Activated CD4-positive, CD25-positive, alpha-beta regulatory T cell treated with anti-CD3 and anti-CD28 coated beads, Interleukin-2, amount 50 U/mL, for 24 hours (primary cell): ENCODE measurements at regions not wholly inside any gene's neighbourhood (a gene's known extent, or its start where the extent isn't known, plus 50 kb on each side); places are given as distances from the start of the nearest gene placed in this dataset.

Source experiments
- ATAC-seq, 2 donors: fragments of 150-1000 bp; cut with Tn5 transposase; one replicate each; pipeline ENCODE4 v1.10.0; 2021; ENCODE audit warnings: mild to moderate bottlenecking in 1 of 2, moderate library complexity in 1 of 2

- no peak for ATAC-seq
These were observed 53.8 kb downstream of the ADM start for GRCh38 chr11:10358696-10359095.

GRCh38 chr11:10359171-10359570 is 54.3 kb downstream of the ADM start:
- ATAC-seq = no peak

GRCh38 chr11:10360835-10361234 is 56.0 kb downstream of the ADM start:
- no peak for ATAC-seq

- no peak for ATAC-seq
These were observed 60.2 kb downstream of the ADM start for GRCh38 chr11:10365045-10365444.

- ATAC-seq = peak; percentile 65 to 70
These were observed 61.9 kb downstream of the ADM start for GRCh38 chr11:10366568-10367331.

GRCh38 chr11:10371926-10372641 is 67.2 kb downstream of the ADM start:
- no peak for ATAC-seq

GRCh38 chr11:10373340-10373739 is 68.5 kb downstream of the ADM start:
- no peak for ATAC-seq

- ATAC-seq = peak in 1 of 2 donors; percentile 36
These were observed 69.1 kb downstream of the ADM start for GRCh38 chr11:10373929-10374328.

GRCh38 chr11:10374386-10374785 is 69.5 kb downstream of the ADM start:
- no peak for ATAC-seq

GRCh38 chr11:10375280-10375971 is 70.6 kb downstream of the ADM start:
- ATAC-seq = no peak

GRCh38 chr11:10376061-10376460 is 71.2 kb downstream of the ADM start:
- no peak for ATAC-seq

- ATAC-seq = no peak
These were observed 72.3 kb downstream of the ADM start for GRCh38 chr11:10377183-10377582.

- ATAC-seq = no peak
These were observed 73.5 kb downstream of the ADM start for GRCh38 chr11:10378362-10378761.

GRCh38 chr11:10379022-10379421 is 74.1 kb downstream of the ADM start:
- no peak for ATAC-seq

- no peak for ATAC-seq
These were observed 74.6 kb downstream of the ADM start for GRCh38 chr11:10379426-10379825.

GRCh38 chr11:10379871-10380568 is 75.0 kb upstream of the AMPD3 start:
- no peak for ATAC-seq

- no peak for ATAC-seq
These were observed 74.1 kb upstream of the AMPD3 start for GRCh38 chr11:10380921-10381320.

- no peak for ATAC-seq
These were observed 73.3 kb upstream of the AMPD3 start for GRCh38 chr11:10381736-10382135.

GRCh38 chr11:10382518-10382917 is 72.5 kb upstream of the AMPD3 start:
- ATAC-seq = peak in 1 of 2 donors; percentile 32

- ATAC-seq = no peak
These were observed 69.4 kb upstream of the AMPD3 start for GRCh38 chr11:10385696-10386095.

GRCh38 chr11:10386361-10386760 is 68.7 kb upstream of the AMPD3 start:
- no peak for ATAC-seq

- no peak for ATAC-seq
These were observed 68.2 kb upstream of the AMPD3 start for GRCh38 chr11:10386861-10387205.
